Islet of Langerhans (tissue), 1 donor: ENCODE measurements at regions not wholly inside any gene's neighbourhood (a gene's known extent, or its start where the extent isn't known, plus 50 kb on each side); places are given as distances from the start of the nearest gene placed in this dataset.

Experiments
- FAIRE-seq: peaks from one replicate; lab custom pipeline; 2011; peaks lifted over from hg19 to GRCh38; lab: Jason Lieb, UNC

- no peak for FAIRE-seq
These were observed 72.3 kb downstream of the GMNC start for GRCh38 chr3:190790185-190790584.

DNA sequence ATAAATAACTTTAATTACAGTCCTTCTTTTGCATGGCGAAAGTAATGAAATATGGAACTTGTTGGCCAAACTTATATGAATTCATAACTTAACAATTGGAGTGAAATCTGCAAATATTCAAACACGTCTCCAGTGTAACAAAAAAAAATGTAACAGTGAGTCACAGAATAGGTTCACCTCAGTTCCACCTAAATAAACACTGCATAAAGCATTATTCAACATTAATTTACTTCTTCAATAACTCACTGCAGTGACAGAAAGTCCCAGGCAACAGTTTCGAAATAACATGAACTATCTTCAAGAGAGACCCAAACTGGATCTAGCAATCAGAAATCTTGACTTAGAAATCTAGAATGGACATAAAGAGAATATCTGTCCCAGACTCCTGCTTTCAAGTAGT is 75.6 kb downstream of the GMNC start:
- no peak for FAIRE-seq

- no peak for FAIRE-seq
These were observed 77.4 kb downstream of the GMNC start for GRCh38 chr3:190785047-190785446.

DNA sequence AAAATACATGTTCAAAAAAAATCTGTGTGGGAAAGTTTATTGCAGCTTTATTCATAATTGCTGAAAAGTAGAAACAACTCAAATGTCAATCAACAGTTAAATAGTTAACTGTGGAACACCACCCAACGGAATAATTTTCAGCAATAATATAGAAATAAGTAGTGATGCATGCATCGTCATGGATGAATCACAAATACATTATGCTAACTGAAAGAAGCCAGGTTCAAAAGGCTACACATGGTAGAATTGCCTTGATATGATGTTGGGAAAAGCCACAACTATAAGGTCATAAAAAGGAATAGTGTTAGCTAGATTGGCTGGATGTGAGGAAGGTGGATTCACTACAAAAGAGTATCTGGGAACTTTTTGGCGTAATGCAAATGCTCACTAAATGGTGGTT is 82.0 kb downstream of the GMNC start:
- FAIRE-seq: no peak

DNA sequence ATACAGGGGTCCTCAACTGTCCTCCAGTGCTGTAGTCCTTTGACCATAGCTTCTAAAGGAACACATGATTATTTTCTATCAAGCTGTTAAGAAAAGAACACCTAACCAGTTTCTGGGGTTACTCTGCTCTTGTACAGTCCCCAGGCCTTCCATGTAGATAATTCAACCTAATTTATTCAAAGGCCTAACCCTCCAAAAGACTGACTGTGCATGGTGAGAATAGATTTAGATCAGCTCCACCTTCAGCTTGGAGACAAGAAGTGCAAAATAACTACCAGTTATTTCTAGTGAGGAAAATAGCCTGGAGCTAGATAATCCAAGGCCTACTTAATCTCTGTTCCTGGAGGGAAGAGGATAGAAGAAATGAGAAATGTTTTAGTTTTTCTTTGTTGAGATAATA is 87.9 kb downstream of the GMNC start:
- FAIRE-seq: no peak

GRCh38 chr3:190773948-190774347 is 88.5 kb downstream of the GMNC start:
- FAIRE-seq: no peak

DNA sequence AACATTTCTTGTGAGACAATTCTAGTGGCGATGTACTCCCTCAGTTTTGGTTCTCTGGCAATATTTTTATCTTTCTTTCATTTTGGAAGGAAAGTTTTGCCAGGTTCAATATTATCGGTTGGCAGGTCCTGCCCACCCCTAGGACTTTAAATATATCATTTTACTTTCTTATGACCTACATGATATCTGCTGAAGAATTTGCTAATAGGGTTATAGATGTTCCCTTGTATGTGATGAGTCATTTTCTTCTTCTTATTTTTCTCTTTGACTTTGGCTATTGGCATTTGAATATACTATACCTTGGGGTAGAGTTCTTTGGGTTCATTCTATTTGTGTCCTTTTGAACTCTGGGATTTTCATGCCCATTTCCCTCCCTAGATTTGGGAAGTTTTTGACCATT is 89.7 kb downstream of the GMNC start:
- no peak for FAIRE-seq

DNA sequence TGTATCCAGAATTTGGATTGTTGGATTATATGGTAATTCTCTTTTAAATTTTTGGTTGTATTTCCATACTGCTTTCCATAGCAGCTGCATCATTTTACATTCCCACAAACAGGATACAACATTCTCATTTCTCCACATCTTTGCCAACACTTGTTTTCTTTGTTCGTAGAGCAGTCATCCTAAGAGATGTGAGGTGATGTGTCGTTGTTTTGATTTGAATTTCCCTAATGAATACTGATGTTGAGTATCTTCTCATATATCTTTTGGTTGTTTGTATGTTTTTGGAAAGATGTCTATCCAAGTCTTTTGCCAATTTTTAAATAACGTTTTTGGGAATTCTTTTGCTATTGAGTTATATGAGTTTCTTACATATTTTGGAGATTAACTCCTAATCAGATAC is 93.6 kb downstream of the GMNC start:
- FAIRE-seq: no peak

DNA sequence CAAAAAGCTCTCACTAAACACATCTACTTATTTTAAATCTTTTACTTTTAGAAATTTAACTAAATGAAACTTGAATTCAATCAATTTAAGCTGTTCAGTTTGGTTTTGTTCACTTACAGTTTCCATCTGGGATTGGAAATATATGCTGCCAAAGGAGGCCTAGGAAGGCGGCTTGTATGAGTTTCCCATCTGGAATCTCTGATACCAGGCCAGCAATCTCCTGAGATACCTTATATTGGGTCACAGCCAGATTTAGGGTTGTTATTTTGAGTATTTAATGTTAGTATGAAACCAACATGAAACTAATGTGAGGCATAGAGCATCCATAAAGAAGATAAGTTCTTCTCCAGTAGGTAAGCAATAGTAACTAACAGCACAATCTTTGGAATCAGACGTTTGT is 94.6 kb downstream of the GMNC start:
- FAIRE-seq: no peak

DNA sequence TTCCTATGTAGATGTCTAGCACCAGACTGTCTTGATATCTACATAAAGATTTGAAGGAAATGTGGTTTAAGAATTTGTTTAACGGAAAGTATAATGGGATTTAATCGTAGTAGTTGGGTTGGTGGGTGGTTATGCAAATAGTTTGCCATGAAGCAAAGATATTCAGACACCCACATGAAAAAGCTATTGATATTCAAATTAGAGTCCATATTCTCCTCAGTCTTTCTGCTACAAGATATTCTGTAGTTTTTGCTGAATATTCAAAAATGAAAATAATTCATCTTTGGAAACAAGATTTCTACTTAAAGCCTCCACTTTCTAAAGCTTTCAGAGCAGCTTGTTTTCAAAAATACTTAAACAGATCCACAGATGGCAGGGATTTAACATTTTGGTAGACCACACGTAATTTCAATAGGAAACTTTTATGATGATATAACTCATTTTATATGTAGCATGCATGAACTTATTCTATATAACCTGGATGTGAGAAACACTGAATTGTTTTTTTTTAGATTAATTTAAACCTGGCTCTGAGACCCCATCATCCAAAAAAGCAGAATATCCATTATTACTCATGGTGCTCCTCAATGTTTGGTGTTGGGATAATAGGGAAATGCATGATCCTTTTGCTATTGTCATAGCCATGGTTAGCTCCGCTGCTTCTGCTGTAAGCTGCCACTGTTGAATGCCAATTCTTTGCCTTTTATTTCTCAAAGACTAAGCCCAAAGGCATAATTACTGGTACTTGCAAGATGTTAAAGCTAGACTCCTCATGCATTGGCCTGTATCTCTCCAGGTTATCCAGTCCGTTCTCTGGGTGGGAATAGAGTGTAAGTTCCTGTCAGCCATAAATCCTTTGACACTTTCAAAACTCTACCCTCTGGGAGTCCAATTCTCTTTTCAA is 98.0 kb downstream of the GMNC start:
- FAIRE-seq: no peak

DNA sequence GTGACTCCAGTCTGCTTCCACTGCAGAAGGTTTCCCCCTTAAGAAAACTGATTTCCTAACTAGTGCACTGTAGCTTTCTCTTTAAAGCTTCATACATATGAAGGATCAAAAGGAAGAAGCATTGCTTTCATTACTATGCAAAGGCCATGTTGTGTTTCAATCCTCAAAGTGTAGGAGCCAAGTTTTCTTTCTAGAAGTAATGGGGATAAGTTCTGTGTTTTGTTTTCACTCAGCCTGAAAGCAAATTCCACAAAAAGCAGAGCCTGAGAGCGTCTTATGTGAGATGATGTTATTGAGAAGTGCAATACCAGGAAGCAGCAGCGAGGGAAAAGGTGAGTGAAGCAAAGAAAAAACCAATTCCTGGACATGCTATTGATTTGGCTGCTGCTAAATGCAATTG is 99.7 kb downstream of the GMNC start:
- FAIRE-seq: no peak

DNA sequence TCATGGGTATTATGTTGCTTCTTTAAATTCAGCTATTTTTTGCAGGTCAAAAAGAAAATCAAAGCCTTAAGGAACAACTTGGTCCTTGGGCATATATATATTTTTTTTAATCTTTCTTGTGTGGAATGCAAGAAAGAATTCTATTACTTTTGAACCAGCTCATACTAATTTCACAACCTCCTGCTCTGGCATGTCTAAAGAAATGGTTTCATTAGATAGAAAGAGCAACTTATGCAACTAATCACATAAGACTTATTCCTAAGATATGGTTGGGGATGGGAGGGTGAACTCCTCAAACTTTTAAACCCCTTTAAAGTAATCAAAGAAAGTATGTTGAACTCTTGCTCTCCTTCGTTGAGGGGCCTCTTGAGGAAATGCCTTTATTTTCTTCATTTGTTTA is 114.9 kb downstream of the GMNC start:
- FAIRE-seq: no peak

DNA sequence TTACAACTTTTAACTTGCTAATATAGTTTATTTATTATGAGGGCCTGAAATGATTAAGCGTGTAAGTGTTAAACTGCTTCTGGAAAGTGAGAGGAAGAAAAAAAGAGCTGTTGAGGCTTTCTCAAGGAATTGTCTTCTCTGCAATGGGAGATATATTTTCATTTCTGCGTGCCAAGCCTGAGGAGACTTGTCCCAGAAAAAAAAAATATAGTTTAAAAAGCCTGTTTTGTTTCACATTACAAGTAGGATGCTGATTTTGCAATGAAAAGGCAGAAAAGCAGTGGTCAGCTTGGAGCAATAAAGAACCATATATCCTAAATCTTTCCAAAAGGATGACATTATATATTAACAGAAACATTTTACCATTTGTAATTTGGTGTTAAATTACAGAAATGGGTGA is 115.5 kb downstream of the GMNC start:
- FAIRE-seq: no peak

DNA sequence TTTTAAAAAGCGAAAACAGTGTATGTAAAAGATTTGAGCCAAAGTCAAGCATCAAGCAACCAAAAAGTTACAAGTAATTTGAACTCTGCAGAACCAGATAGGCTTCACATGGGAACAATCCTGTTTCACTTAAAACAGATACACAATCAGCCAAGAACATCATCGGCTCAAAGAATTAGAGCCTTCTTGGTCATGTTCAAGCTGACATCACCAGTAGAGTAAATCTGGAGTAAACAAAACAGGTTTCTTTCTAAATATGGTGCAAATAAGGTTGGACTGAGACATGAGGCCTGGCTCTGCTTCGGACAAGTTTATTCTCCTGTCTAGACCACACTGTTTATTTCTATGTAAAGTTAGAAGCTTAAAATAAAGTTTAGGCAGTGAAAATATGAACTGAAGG is 116.0 kb downstream of the GMNC start:
- FAIRE-seq: no peak

- FAIRE-seq: no peak
These were observed 120.7 kb downstream of the GMNC start for GRCh38 chr3:190741788-190742187.

DNA sequence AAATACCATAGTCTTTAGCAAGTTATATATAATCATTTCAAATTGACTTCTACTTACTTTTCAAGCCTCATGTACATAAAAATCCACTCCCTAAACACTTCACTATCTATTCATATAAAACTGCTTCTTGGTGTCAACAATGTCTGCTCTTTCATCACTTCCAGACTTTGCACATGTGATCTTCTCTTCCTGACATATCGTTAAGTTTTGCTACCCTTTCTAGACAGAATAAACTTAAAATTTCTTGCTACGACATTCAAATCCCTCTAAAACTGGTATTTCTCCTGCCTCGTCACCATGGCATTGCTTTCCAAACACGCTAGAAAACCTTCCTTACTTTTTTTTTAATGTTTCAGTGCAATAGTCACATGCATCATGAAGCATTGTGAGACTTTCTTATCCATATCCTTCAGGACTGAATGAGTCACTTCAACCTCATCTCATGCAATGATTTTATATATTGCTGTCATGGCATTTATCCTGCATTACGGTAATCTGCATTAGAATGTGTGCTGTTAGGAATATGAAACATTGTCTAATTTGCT is 122.8 kb downstream of the GMNC start:
- FAIRE-seq: no peak

GRCh38 chr3:190738636-190739155 is 123.8 kb downstream of the GMNC start:
- FAIRE-seq: no peak

GRCh38 chr3:190737446-190737845 is 125.0 kb downstream of the GMNC start:
- no peak for FAIRE-seq

DNA sequence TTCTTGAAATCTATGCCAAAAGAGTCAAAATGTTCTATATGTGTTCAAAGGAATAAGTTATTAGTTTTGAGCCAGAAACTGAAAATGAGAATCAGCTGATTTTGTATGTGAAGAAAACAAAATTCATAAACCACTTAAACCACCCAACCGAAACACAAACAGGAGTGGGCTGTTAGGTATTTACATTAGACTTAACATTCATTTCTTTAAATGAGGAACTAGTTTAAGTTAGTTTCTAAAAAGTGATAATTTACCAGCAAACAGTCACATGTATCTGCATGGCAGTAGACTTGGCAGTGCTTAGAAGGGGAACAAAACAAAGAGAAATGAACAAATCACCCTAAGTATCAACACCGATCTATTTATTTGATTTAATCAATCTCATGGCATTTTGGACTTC is 128.0 kb downstream of the GMNC start:
- FAIRE-seq: no peak

- FAIRE-seq: no peak
These were observed 128.8 kb downstream of the GMNC start for GRCh38 chr3:190733591-190734146.

GRCh38 chr3:190731596-190731995 is 130.9 kb downstream of the GMNC start:
- FAIRE-seq: no peak

GRCh38 chr3:190728574-190729246 is 133.8 kb downstream of the GMNC start:
- no peak for FAIRE-seq
